Brain pericyte (primary cell): ENCODE measurements at regions not wholly inside any gene's neighbourhood (a gene's known extent, or its start where the extent isn't known, plus 50 kb on each side); places are given as distances from the start of the nearest gene placed in this dataset.
"Not testable (repeated sequence)": the region's sequence is repeated elsewhere in the genome, so short reads cannot be mapped to it uniquely, and the experiment has no call there.

ENCODE experiments used
- DNase-seq: peaks from one replicate; pipeline ENCODE4 v3.0.0-alpha.2; 2012; ENCODE audit warnings: low read depth, low spot score

- DNase-seq, result no peak
Measured at GRCh38 chr3:88947013-88947412, 160.4 kb upstream of the EPHA3 start.

DNA sequence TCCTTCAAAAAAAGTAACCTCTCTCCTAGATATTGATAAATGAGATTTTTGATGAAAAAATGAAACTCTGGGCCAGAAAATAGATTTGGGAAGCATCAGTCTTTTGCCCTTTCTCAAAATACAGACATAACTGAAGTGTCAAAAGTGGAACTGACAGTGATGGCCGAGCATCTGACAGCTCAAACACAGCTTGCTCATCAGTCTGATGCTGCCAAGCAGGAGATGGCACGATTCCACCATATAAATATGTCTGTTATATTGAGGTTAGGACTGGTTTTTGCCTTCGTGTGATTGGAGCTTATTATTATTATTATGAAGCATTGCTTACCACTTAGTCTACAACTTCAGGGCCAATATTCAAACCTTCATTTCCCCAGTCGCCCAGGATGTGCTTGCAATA lies 152.6 kb upstream of the EPHA3 start:
- DNase-seq, result no peak

DNA sequence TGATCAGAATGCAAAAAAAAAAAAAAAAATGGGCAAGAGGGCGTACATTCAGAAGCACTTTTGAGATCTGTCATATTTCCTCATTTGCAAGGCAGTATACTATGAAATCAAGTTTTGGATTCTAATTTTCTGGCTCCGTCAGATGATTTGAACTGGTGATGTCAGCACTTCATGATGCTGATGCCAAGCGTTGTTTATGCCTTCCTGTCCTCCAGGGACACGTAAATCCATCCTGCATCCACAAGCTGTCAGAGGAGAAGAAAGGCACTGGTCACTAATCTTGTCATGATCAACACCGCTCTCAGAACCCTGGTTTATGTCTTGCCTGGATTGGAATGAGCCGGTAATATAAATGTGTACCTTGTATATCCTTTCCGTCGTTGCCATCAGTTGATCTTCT lies 152.1 kb upstream of the EPHA3 start:
- DNase-seq, result no peak

GRCh38 chr3:88957711-88958439 lies 149.5 kb upstream of the EPHA3 start:
- no peak for DNase-seq

GRCh38 chr3:88960019-88960418 lies 147.4 kb upstream of the EPHA3 start:
- DNase-seq, result no peak

- no peak for DNase-seq
Measured at GRCh38 chr3:88963003-88963402, 144.4 kb upstream of the EPHA3 start.

GRCh38 chr3:88979760-88980159 lies 127.7 kb upstream of the EPHA3 start:
- no peak for DNase-seq

- DNase-seq, result no peak
Measured at GRCh38 chr3:88983458-88983857, 124.0 kb upstream of the EPHA3 start.

DNA sequence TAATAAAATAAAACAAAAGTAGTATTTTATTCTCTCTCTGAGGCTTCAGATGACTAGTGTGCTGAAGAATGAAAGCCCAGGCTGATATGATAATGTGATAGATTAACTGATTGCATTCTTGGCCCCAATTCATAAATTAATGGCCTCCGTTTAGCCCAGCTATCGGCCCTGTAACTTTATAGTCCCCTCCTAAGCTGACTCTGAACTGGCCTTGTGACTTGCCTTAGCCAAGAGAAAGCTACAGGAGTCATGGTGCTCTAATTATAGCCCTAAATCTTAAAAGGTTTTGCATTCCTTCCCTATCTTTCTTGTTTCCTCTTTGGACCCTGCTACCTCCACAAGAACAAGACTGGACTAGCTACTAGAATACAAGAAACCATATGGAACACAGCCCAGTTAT lies 123.2 kb upstream of the EPHA3 start:
- DNase-seq, result no peak

DNA sequence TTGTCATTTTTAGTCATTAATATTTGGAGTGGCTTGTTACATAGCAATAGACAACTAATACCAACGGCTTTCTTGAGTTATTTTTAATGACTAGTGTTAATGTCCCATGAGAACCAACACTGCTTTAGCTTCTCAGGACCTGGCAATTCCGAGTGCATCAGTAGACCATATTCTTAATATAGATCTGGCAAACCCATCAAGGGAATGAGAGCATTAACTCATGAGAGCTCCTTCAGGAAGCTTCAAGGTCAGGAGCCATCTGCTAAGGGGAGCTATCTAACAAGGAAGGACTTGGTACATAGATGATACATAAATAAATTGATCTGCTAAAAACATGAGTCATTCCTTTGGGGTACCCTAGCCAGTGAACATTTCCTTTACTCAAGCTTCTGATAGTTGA lies 122.6 kb upstream of the EPHA3 start:
- DNase-seq, result no peak

DNA sequence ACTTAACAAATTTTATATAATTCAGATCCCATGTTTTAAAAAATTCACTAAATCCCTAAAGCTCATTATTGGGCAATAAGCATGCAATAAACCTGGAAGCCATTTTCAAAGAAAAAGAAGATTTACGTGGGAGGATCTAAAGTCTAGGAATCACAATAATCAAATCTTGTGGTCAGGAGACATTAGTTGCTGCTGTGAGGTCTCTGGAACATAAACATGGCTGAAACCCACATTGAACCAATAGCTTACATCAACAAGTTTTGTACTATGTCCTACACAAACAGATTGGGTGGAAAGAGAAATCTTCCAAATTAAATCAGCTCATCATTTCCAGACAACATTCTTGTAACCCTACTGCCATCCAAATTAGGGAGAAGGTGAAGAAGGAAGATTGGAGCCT lies 121.9 kb upstream of the EPHA3 start:
- DNase-seq, result peak; percentile 44

DNA sequence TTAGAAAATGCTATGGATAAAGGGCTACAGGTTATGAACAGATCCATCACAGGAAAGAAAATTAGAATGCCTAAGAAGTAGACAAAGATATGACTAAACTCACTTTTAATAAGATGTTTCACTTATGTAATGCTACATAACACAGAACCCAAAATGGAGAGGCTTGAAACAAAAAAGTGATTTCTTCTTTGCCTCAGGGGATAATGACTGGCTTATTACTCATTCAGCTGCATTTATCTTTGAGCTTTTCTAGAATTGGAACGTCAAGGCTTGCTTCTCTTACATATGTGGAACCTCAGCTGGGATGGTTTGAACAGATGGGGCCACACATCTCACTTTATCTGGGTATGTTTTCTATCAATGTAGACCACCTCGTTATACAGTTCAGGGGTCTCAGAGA lies 120.6 kb upstream of the EPHA3 start:
- no peak for DNase-seq

DNA sequence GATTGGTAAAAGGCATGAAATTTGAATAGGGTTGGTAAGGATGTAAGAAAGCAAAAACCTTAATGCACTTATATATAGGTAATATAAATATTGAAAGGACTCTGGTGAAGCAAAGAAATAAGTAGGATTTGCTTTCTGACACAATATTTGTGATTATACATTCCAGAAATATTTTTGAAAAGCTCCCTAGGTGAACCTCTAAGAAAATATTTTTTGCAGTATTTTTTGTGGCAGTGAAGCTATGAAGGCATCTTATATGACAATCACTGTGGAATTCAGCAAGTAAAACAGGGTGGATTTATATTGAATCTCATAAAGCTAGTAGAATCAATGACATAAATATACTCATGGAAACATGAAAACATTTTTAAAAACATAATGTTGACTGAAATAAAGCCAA lies 119.6 kb upstream of the EPHA3 start:
- no peak for DNase-seq

DNA sequence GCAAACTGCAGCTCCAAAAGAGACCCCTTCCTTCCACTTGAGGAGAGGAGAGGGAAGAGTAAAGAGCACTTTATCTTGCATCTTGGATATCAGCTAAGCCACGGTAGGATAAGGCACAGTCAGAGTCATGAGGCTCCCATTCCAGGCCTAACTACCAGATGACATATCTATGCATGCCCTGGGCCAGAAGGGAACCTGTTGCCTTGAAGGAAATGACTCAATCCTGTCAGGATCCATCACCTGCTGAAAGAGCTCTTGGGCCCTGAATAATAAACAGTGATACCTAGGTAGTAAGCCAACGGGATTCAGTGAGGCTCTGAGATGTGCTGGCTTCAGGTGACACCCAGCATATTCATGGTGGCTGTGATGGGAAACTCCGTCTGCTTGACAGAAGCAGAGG lies 118.5 kb upstream of the EPHA3 start:
- DNase-seq, result no peak

- no peak for DNase-seq
Measured at GRCh38 chr3:88991496-88991895, 115.9 kb upstream of the EPHA3 start.

DNA sequence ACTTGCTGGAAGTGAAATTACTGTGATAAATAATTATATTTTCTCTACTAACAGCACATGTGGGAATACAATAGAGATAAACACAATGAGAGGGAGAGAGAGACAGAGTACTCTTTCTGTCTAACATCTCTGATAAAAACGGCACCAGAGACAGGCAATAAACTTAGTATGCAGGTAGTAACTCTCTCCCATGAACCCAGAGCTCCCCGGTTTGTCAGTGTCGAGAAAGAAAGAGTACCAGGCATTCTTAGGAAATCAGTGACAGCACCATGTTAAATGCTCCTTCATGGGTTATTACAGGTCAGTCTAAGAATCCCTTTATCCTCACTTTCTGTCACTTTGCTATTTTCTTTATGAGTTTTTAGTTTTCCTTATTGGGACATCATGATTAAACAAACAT lies 110.7 kb upstream of the EPHA3 start:
- DNase-seq, result no peak

- DNase-seq, result no peak
Measured at GRCh38 chr3:88997260-88997659, 110.2 kb upstream of the EPHA3 start.

- peak; percentile 42 for DNase-seq
Measured at GRCh38 chr3:89000886-89001285, 106.5 kb upstream of the EPHA3 start.

- DNase-seq, result no peak
Measured at GRCh38 chr3:89002191-89002590, 105.2 kb upstream of the EPHA3 start.

- DNase-seq, result no peak
Measured at GRCh38 chr3:89013536-89013935, 93.9 kb upstream of the EPHA3 start.

GRCh38 chr3:89017531-89017930 lies 89.9 kb upstream of the EPHA3 start:
- DNase-seq, result no peak

DNA sequence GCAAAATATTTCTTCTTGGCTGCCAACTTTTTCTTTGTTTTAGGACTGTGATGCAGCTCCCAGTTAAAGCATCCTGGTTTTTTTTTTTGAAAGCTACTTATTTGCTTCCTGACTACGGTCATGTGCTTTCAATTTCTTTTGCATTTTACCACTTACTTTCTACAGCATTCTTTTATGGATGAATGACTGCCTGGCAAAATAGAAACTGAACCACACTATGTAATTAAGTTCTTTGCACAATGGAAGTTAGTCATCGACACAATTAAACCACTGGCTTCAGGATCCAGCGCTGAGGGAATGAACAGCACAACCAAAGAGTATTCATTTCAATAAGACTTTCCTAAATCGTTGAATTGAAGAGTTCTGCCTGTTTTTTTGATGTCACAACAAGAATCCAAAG lies 82.2 kb upstream of the EPHA3 start:
- no peak for DNase-seq

GRCh38 chr3:89032346-89033013 lies 74.9 kb upstream of the EPHA3 start:
- DNase-seq, result no peak

DNA sequence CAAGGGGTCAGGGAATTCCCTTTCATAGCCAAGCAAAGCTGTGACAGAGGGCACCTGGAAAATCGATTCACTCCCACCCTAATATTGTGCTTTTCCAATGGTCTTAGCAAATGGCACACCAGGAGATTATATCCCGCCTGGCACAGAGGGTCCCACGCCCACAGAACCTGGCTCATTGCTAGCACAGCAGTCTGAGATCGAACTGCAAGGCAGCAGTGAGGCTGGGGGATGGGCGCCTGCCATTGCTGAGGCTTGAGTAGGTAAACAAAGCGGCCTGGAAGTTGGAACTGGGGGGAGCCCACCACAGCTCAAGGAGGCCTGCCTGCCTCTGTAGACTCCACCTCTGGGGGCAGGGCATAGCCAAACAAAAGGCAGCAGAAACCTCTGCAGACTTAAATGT lies 72.7 kb upstream of the EPHA3 start:
- not testable (repeated sequence) for DNase-seq
